Activated B cell treated with CpG ODN at 0.5 μM for 24 hours (primary cell): ENCODE measurements at regions not wholly inside any gene's neighbourhood (a gene's known extent, or its start where the extent isn't known, plus 50 kb on each side); places are given as distances from the start of the nearest gene placed in this dataset.
"Not testable (repeated sequence)": the region's sequence is repeated elsewhere in the genome, so short reads cannot be mapped to it uniquely, and the experiment has no call there.

ENCODE experiments used
- ATAC-seq: fragments of 200-7000 bp; cut with Tn5 transposase; one replicate; pipeline ENCODE4 v1.10.0; 2021; ENCODE audit warnings: low read depth, mild to moderate bottlenecking, moderate library complexity
- CTCF ChIA-PET: fragments of 350-600 bp; sonication (Branson Sonifier 250); formaldehyde crosslinking; loops from one replicate; lab custom pipeline; 2021; ENCODE audit warnings: antibody characterized with exemption; lab: Charles Lee
- POLR2A ChIA-PET: fragments of 350-600 bp; sonication (Branson Sonifier 250); formaldehyde crosslinking; loops from one replicate; lab custom pipeline; 2021; ENCODE audit warnings: antibody characterized with exemption; lab: Charles Lee
- DNase-seq: peaks from one replicate; pipeline ENCODE4 v3.0.0; 2022
- H3K27ac Mint-ChIP-seq: one replicate; pipeline ENCODE4 v1.8.0; 2020; ENCODE audit warnings: mixed read lengths
- H3K27me3 Mint-ChIP-seq: one replicate; pipeline ENCODE4 v1.8.0; 2021; ENCODE audit warnings: mixed read lengths
- H3K36me3 Mint-ChIP-seq: one replicate; pipeline ENCODE4 v1.8.0; 2021; ENCODE audit warnings: low read depth, mixed read lengths
- H3K4me1 Mint-ChIP-seq: one replicate; pipeline ENCODE4 v1.8.0; 2021; ENCODE audit warnings: mixed read lengths
- H3K4me3 Mint-ChIP-seq: one replicate; pipeline ENCODE4 v1.8.0; 2020; ENCODE audit warnings: mild to moderate bottlenecking, mixed read lengths
- H3K9me3 Mint-ChIP-seq: one replicate; pipeline ENCODE4 v1.8.0; 2020; ENCODE audit warnings: mixed read lengths
- intact Hi-C: fragments of 100-400 bp; cut with micrococcal nuclease; formaldehyde crosslinking; loops from one replicate; pipeline ENCODE4 v1.15.1; 2024
- TF ChIP-seq, protein P1 (sequence below): fragments of 200-600 bp; IDR thresholded peaks from one replicate; pipeline ENCODE4 v1.8.0; 2022; ENCODE audit warnings: antibody characterized with exemption, mild to moderate bottlenecking

DNA sequence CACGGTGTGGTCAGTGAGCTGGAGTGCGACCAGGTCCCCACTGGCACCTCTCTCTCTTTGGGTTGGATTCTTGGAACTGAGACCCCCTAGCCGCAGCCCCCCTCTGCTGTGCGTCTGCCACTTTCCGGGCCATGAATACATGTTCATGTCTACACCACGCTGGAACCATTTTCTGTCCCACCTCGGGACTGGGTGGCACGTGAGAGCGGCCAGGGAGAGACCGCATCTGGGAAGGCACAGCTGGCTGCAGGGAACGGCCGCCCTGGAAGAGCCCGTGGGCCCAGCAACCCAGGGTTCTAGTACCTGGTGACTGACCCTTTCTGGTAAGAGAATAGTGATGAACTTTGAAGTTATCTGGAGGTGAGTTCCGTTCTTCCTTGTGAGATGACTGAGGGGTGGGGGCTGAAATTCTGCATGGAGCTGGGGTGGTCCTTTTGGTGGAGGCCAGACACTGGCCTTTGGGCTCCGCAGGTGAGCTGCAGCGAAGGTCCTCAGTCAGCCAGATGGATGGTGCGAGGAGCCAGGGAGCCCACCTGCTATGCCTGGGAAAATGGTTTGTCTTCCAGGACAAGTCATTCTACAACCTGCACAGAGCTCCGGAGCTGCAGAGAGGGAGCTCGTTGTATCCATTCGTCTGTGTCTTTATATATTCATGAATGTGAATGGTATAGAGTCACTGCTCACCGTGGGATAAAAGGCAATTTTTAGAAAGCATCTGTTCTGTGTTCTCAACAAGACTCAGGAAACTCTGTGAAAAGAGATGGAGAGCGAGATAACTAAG is 223.5 kb downstream of the NDUFA10 start:
- H3K9me3 Mint-ChIP-seq: peaks cover 3% of the 10 kb centered on the region
- no peak overlapping the region for H3K4me3 Mint-ChIP-seq
- CTCF ChIA-PET: no interaction called here
- no peak for ATAC-seq
- no peak for DNase-seq
- H3K27ac Mint-ChIP-seq: no peak overlapping the region
- no peaks in the 10 kb centered on the region for H3K4me1 Mint-ChIP-seq
- TF ChIP-seq, protein P1, sequence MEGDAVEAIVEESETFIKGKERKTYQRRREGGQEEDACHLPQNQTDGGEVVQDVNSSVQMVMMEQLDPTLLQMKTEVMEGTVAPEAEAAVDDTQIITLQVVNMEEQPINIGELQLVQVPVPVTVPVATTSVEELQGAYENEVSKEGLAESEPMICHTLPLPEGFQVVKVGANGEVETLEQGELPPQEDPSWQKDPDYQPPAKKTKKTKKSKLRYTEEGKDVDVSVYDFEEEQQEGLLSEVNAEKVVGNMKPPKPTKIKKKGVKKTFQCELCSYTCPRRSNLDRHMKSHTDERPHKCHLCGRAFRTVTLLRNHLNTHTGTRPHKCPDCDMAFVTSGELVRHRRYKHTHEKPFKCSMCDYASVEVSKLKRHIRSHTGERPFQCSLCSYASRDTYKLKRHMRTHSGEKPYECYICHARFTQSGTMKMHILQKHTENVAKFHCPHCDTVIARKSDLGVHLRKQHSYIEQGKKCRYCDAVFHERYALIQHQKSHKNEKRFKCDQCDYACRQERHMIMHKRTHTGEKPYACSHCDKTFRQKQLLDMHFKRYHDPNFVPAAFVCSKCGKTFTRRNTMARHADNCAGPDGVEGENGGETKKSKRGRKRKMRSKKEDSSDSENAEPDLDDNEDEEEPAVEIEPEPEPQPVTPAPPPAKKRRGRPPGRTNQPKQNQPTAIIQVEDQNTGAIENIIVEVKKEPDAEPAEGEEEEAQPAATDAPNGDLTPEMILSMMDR: no peak
- POLR2A ChIA-PET: no interaction called here
- no peaks in the 10 kb centered on the region for H3K36me3 Mint-ChIP-seq
- intact Hi-C loops: no loop called here
- H3K27me3 Mint-ChIP-seq: no peaks in the 10 kb centered on the region

DNA sequence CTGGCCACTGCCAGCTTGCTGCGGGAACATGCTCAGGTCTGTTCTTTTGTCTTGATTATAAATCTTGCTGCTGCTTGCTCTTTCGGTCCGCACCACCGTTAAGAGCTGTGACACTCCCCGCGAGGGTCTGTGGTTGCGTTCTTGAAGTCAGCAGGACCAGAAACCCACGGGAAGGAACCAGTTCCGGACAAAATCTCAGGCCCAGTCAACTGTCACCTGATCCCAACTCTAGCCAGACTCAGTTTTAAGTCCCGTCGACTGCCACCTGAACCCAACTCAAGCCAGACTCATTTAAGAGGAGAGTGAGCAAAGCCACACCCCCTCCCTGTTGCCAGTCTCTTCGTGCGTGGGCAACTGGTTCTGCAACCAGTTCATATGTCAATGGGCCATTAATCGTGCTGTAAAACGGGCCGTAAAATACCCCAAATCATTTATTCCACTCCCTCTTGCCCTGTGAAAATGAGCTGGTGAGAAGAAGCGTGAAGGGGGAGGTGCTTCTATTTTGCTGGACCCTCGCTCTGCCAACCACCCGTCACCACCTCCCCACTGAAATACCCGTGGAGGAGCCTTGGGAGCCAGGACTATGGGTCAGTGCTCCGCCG is 224.3 kb downstream of the NDUFA10 start:
- TF ChIP-seq, protein P1: no peak
- H3K4me1 Mint-ChIP-seq: no peaks in the 10 kb centered on the region
- POLR2A ChIA-PET: no interaction called here
- H3K27ac Mint-ChIP-seq: no peak overlapping the region
- no peak overlapping the region for H3K4me3 Mint-ChIP-seq
- CTCF ChIA-PET: no interaction called here
- no peaks in the 10 kb centered on the region for H3K27me3 Mint-ChIP-seq
- no peak for DNase-seq
- no peaks in the 10 kb centered on the region for H3K36me3 Mint-ChIP-seq
- no peak for ATAC-seq
- intact Hi-C loops: no loop called here
- peaks cover 3% of the 10 kb centered on the region for H3K9me3 Mint-ChIP-seq

DNA sequence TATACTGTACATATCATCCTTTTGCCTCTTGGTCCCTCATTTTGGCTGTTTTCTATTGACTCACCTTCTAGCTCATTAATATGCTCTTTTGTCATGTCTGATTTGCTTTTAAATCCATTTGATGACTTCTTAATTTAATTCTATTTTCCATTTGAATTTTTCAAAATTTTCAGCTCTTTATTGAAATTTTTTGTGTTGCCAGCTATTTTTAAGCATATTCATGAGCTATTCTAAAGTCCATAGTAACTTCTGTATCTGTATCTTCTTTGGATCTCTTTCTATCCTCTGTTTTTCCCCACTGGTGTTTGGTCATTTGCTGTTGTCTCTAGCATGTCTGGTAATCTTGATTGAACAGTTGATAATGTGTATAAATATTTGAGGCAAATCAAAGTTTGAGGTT is 227.8 kb downstream of the NDUFA10 start:
- Mint-ChIP-seq H3K27me3 (no peaks in the 10 kb centered on the region), H3K4me1 (no peaks in the 10 kb centered on the region), H3K4me3 (no peak overlapping the region), H3K9me3 (peaks cover 7% of the 10 kb centered on the region), H3K36me3 (no peaks in the 10 kb centered on the region), H3K27ac (no peak overlapping the region)
- ChIA-PET POLR2A (no interaction called here), CTCF (no interaction called here)
- TF ChIP-seq, protein P1: no peak
- intact Hi-C loops: no loop called here
- no peak for DNase-seq
- no peak for ATAC-seq

DNA sequence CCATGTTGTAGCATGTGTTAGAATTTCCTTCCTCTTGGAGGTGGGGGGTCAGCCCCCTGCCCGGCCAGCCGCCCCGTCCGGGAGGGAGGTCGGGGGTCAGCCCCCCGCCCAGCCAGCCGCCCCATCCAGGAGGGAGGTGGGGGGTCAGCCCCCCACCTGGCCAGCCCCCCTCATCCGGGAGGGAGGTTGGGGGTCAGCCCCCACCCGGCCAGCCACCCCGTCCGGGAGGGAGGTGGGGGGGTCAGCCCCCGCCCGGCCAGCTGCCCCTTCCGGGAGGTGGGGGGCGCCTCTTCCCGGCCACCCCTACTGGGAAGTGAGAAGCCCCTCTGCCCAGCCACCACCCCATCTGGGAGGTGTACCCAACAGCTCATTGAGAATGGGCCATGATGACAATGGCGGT is 229.4 kb downstream of the NDUFA10 start:
- intact Hi-C loops, H3K4me3 Mint-ChIP-seq, POLR2A ChIA-PET, DNase-seq, H3K36me3 Mint-ChIP-seq, H3K4me1 Mint-ChIP-seq, H3K9me3 Mint-ChIP-seq, ATAC-seq, CTCF ChIA-PET, H3K27me3 Mint-ChIP-seq, H3K27ac Mint-ChIP-seq: not testable (repeated sequence)

DNA sequence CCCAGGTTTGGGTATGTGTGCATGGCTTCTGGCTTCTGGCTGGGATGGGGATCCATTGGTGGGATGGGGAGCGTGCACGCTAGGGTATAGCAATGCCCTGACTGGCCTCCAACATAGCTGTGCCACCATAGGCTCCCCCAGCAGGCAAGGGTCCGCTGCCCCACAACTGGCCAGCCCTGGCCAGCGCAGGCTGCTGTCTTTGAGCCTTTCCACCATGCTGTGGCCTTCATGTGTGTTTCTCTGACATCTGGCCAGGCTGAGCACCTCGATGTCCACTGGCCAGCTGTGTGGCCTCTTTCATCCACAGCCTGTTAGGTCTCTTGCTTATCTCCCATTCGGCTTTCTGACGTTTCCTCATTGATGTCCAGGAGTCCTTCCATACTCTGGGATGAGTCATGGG is 231.3 kb downstream of the NDUFA10 start:
- H3K27ac Mint-ChIP-seq: no peak overlapping the region

More for the DNA sequence above, 231.3 kb downstream of the NDUFA10 start:
- intact Hi-C loops: no loop called here
- POLR2A ChIA-PET: no interaction called here
- ATAC-seq (no peak), DNase-seq (no peak)
- TF ChIP-seq, protein P1: no peak
- Mint-ChIP-seq H3K27me3 (no peaks in the 10 kb centered on the region), H3K36me3 (no peaks in the 10 kb centered on the region), H3K9me3 (peaks cover 4% of the 10 kb centered on the region), H3K4me3 (no peak overlapping the region), H3K4me1 (no peaks in the 10 kb centered on the region)
- CTCF ChIA-PET: no interaction called here
